ENCODE measurements at regions not wholly inside any gene's neighbourhood (a gene's known extent, or its start where the extent isn't known, plus 50 kb on each side); places are given as distances from the start of the nearest gene placed in this dataset.

GRCh38 chr22:48171271-48171691 lies 1408.8 kb downstream of the TBC1D22A start:
- no peaks in the 10 kb centered on the region for H4K20me1 ChIP-seq (ENCODE audit: control insufficient read depth, insufficient read depth, low read length, poor library complexity, severe bottlenecking)
- no peak overlapping the region for H3K4me2 ChIP-seq (replicated peaks; ENCODE audit: low read depth, low read length, poor library complexity, severe bottlenecking)
- intact Hi-C loops (cut with micrococcal nuclease) = no loop called here
- TF ChIP-seq EZH2 (IDR thresholded peaks at IDR 0.05; ENCODE audit: borderline replicate concordance, insufficient read depth, low read depth, low read length, poor library complexity, severe bottlenecking) (no peak), CTCF (IDR thresholded peaks at IDR 0.05) (no peak)
- H3K36me3 ChIP-seq (replicated peaks in 1 of 2; ENCODE audit: control extremely low read depth in 1 of 2, control insufficient read depth in 1 of 2, extremely low read depth in 1 of 2, insufficient read depth in 2 of 2, low read length in 1 of 2) = no peaks in the 10 kb centered on the region
- DNase-seq (no peak), ATAC-seq (ENCODE audit: low read depth) (no peak)
- no peak overlapping the region for H2AFZ ChIP-seq (ENCODE audit: insufficient read depth, low read depth, low read length, poor library complexity, severe bottlenecking)
- POLR2A ChIA-PET = no interaction called here
- Mint-ChIP-seq H3K4me3 (no peak overlapping the region), H3K27me3 (peaks cover 20% of the 10 kb centered on the region), H3K4me1 (no peaks in the 10 kb centered on the region), H3K27ac (no peak overlapping the region), H3K9me3 (ENCODE audit: insufficient read depth) (no peaks in the 10 kb centered on the region)
- H3K79me2 ChIP-seq (ENCODE audit: control insufficient read depth, insufficient read depth, low read length) = no peaks in the 10 kb centered on the region
- CTCF ChIA-PET = no interaction called here
- no peaks in the 10 kb centered on the region for H3K27me3 ChIP-seq (replicated peaks in 1 of 4; ENCODE audit: control extremely low read depth in 1 of 4, control insufficient read depth in 3 of 4, insufficient read depth in 4 of 4, low read length in 3 of 4)
- no peak overlapping the region for H3K4me3 ChIP-seq (ENCODE audit: control extremely low read depth in 1 of 5, extremely low read depth in 1 of 5, insufficient read depth in 1 of 5, low read depth in 2 of 5, low read length in 4 of 5)
- no peaks in the 10 kb centered on the region for H3K4me1 ChIP-seq (ENCODE audit: control insufficient read depth in 2 of 2, insufficient read depth in 2 of 2, low read length in 2 of 2)
- H3K9me3 ChIP-seq (ENCODE audit: control extremely low read depth in 1 of 3, control insufficient read depth in 2 of 3, insufficient read depth in 1 of 3, low read length in 2 of 3) = no peaks in the 10 kb centered on the region
- WGBS (ENCODE audit: insufficient coverage) = 27% methylated on average over 7 of the region's 7 CpGs
- H3K27ac ChIP-seq (ENCODE audit: low read length in 2 of 2) = no peak overlapping the region
- no peak overlapping the region for H3K9ac ChIP-seq (ENCODE audit: low read length)

- Histone ChIP-seq H3K27me3 (replicated peaks in 1 of 4; ENCODE audit: control extremely low read depth in 1 of 4, control insufficient read depth in 3 of 4, insufficient read depth in 4 of 4, low read length in 3 of 4) (no peaks in the 10 kb centered on the region), H4K20me1 (ENCODE audit: control insufficient read depth, insufficient read depth, low read length, poor library complexity, severe bottlenecking) (no peaks in the 10 kb centered on the region), H3K36me3 (replicated peaks in 1 of 2; ENCODE audit: control extremely low read depth in 1 of 2, control insufficient read depth in 1 of 2, extremely low read depth in 1 of 2, insufficient read depth in 2 of 2, low read length in 1 of 2) (no peaks in the 10 kb centered on the region), H3K9me3 (ENCODE audit: control extremely low read depth in 1 of 3, control insufficient read depth in 2 of 3, insufficient read depth in 1 of 3, low read length in 2 of 3) (no peaks in the 10 kb centered on the region), H3K79me2 (ENCODE audit: control insufficient read depth, insufficient read depth, low read length) (no peaks in the 10 kb centered on the region), H3K4me1 (ENCODE audit: control insufficient read depth in 2 of 2, insufficient read depth in 2 of 2, low read length in 2 of 2) (no peaks in the 10 kb centered on the region), H3K4me2 (replicated peaks; ENCODE audit: low read depth, low read length, poor library complexity, severe bottlenecking) (no peak overlapping the region), H3K27ac (ENCODE audit: low read length in 2 of 2) (no peak overlapping the region), H3K4me3 (ENCODE audit: control extremely low read depth in 1 of 5, extremely low read depth in 1 of 5, insufficient read depth in 1 of 5, low read depth in 2 of 5, low read length in 4 of 5) (no peak overlapping the region), H2AFZ (ENCODE audit: insufficient read depth, low read depth, low read length, poor library complexity, severe bottlenecking) (no peak overlapping the region), H3K9ac (ENCODE audit: low read length) (no peak overlapping the region)
- POLR2A ChIA-PET = no interaction called here
- DNase-seq (no peak), ATAC-seq (ENCODE audit: low read depth) (no peak)
- H3K27me3 Mint-ChIP-seq = peaks cover 24% of the 10 kb centered on the region
- H3K4me3 Mint-ChIP-seq = no peak overlapping the region
- no peaks in the 10 kb centered on the region for H3K4me1 Mint-ChIP-seq
- intact Hi-C loops (cut with micrococcal nuclease) = no loop called here
- no peak overlapping the region for H3K27ac Mint-ChIP-seq
- WGBS (ENCODE audit: insufficient coverage) = 67% methylated on average over 3 of the region's 4 CpGs
- TF ChIP-seq EZH2 (IDR thresholded peaks at IDR 0.05; ENCODE audit: borderline replicate concordance, insufficient read depth, low read depth, low read length, poor library complexity, severe bottlenecking) = no peak
- TF ChIP-seq CTCF (IDR thresholded peaks at IDR 0.05) = no peak
- CTCF ChIA-PET = no interaction called here
- no peaks in the 10 kb centered on the region for H3K9me3 Mint-ChIP-seq (ENCODE audit: insufficient read depth)
These were observed 1406.8 kb downstream of the TBC1D22A start for GRCh38 chr22:48169227-48169626.
